IMR-90 (cell line): ENCODE measurements at regions not wholly inside any gene's neighbourhood (a gene's known extent, or its start where the extent isn't known, plus 50 kb on each side); places are given as distances from the start of the nearest gene placed in this dataset.

ENCODE experiments used
- ATAC-seq: fragments of 200-7000 bp; cut with Tn5 transposase; 2 replicates; pipeline ENCODE4 v1.9.1; 2020; ENCODE audit warnings: low read depth, mild to moderate bottlenecking, moderate library complexity
- BruUV-seq: library from RNA; stranded (reverse); fragments of 400-500 nt; replicated peaks from 2 replicates; lab custom pipeline; 2021; lab: Mats Ljungman, UMichigan
- CTCF ChIA-PET: fragments of 300-600 bp; formaldehyde crosslinking; extraction: SDS; loops from one replicate; lab custom pipeline; 2021; ENCODE audit warnings: antibody characterized with exemption; lab: Yijun Ruan, JAX
- POLR2A ChIA-PET: fragments of 300-600 bp; sonication (Branson Sonifier 250); formaldehyde crosslinking; loops from one replicate; lab custom pipeline; 2022; ENCODE audit warnings: antibody characterized with exemption; ENCODE audit not compliant: unreplicated experiment; lab: Charles Lee
- DNase-seq: peaks from one replicate; pipeline ENCODE4 v3.0.0; 2013
- H2AFZ ChIP-seq: replicated peaks from 2 replicates; pipeline ENCODE3; 2013; ENCODE audit warnings: low read length, mild to moderate bottlenecking; ENCODE audit not compliant: poor library complexity
- H2AK5ac ChIP-seq: 2 replicates; pipeline ENCODE4 v1.6.1; 2013; ENCODE audit warnings: low read depth, low read length, inconsistent platforms
- H2AK9ac ChIP-seq: replicated peaks from 2 replicates; pipeline ENCODE3; 2013; ENCODE audit warnings: mild to moderate bottlenecking, low read depth, low read length, moderate library complexity; ENCODE audit not compliant: poor library complexity
- H2BK120ac ChIP-seq: 2 replicates; pipeline ENCODE4 v1.6.1; 2013; ENCODE audit warnings: low read depth, low read length, inconsistent platforms
- H2BK15ac ChIP-seq: 3 replicates; pipeline ENCODE4 v1.6.1; 2013; ENCODE audit warnings: low read depth, low read length, inconsistent platforms
- H2BK20ac ChIP-seq: 2 replicates; pipeline ENCODE4 v1.6.1; 2013; ENCODE audit warnings: low read depth, mild to moderate bottlenecking, inconsistent platforms, low read length, moderate library complexity
- H2BK5ac ChIP-seq: 2 replicates; pipeline ENCODE4 v1.6.1; 2013; ENCODE audit warnings: mild to moderate bottlenecking, low read depth, low read length, inconsistent platforms; ENCODE audit not compliant: poor library complexity, severe bottlenecking
- H3K14ac ChIP-seq: replicated peaks from 2 replicates; pipeline ENCODE4 v1.6.1; 2013; ENCODE audit warnings: low read depth, low read length, inconsistent platforms
- H3K18ac ChIP-seq: 2 replicates; pipeline ENCODE4 v1.6.1; 2013; ENCODE audit warnings: low read depth, low read length, control low read depth
- H3K23ac ChIP-seq: 2 replicates; pipeline ENCODE4 v1.6.1; 2013; ENCODE audit warnings: low read depth, low read length, inconsistent platforms
- H3K27ac ChIP-seq: 2 replicates; pipeline ENCODE4 v1.5.1; 2013; ENCODE audit warnings: mild to moderate bottlenecking, control low read depth, low read length; ENCODE audit not compliant: insufficient read depth
- H3K27me3 ChIP-seq: 2 replicates; pipeline ENCODE4 v1.6.1; 2013; ENCODE audit warnings: low read length; ENCODE audit not compliant: control insufficient read depth, insufficient read depth
- H3K36me3 ChIP-seq: 2 replicates; pipeline ENCODE4 v1.6.1; 2013; ENCODE audit warnings: low read length, mixed read lengths; ENCODE audit not compliant: control insufficient read depth, insufficient read depth
- H3K4ac ChIP-seq: 2 replicates; pipeline ENCODE4 v1.6.1; 2013; ENCODE audit warnings: low read depth, low read length, inconsistent platforms
- H3K4me1 ChIP-seq: 2 replicates; pipeline ENCODE4 v1.6.1; 2013; ENCODE audit warnings: low read length, mixed read lengths; ENCODE audit not compliant: control insufficient read depth, insufficient read depth
- H3K4me2 ChIP-seq: 2 replicates; pipeline ENCODE4 v1.6.1; 2013; ENCODE audit warnings: low read depth, mild to moderate bottlenecking, control low read depth, low read length, moderate library complexity
- H3K4me3 ChIP-seq: 2 replicates; pipeline ENCODE4 v1.5.1; 2013; ENCODE audit warnings: low read depth, mild to moderate bottlenecking, control low read depth, low read length, moderate library complexity; ENCODE audit not compliant: insufficient read depth
- H3K56ac ChIP-seq: 2 replicates; pipeline ENCODE4 v1.6.1; 2013; ENCODE audit warnings: low read length, inconsistent platforms; ENCODE audit not compliant: insufficient read depth; ENCODE audit errors: extremely low read depth
- H3K79me1 ChIP-seq, 2 experiments: 2 replicates each; pipeline ENCODE4 v1.6.1; 2013; ENCODE audit warnings: low read length in 2 of 2, inconsistent platforms in 1 of 2, low read depth in 1 of 2
- H3K9ac ChIP-seq: 2 replicates; pipeline ENCODE4 v1.6.1; 2013; ENCODE audit warnings: low read depth, low read length, control low read depth
- H3K9me1 ChIP-seq: 2 replicates; pipeline ENCODE4 v1.6.1; 2013; ENCODE audit warnings: low read length, inconsistent platforms; ENCODE audit not compliant: insufficient read depth
- H3K9me3 ChIP-seq: 2 replicates; pipeline ENCODE4 v1.6.1; 2013; ENCODE audit warnings: low read length; ENCODE audit not compliant: control insufficient read depth, insufficient read depth
- H4K20me1 ChIP-seq: 2 replicates; pipeline ENCODE4 v1.6.1; 2013; ENCODE audit warnings: low read length, inconsistent platforms; ENCODE audit not compliant: insufficient read depth
- H4K5ac ChIP-seq: 2 replicates; pipeline ENCODE4 v1.6.1; 2013; ENCODE audit warnings: mild to moderate bottlenecking, low read depth, low read length, control low read depth
- H4K8ac ChIP-seq, 2 experiments: 2 replicates each; pipeline ENCODE4 v1.6.1; 2013; ENCODE audit warnings: low read depth in 2 of 2, low read length in 2 of 2, control low read depth in 1 of 2, inconsistent platforms in 1 of 2
- H4K91ac ChIP-seq: 2 replicates; pipeline ENCODE4 v1.6.1; 2013; ENCODE audit warnings: low read depth, low read length, inconsistent platforms; ENCODE audit not compliant: insufficient read depth
- BHLHE40 ChIP-seq: fragments of 150-350 bp; IDR thresholded peaks from 2 replicates; pipeline ENCODE4 v1.6.1; 2016; ENCODE audit warnings: mild to moderate bottlenecking, low read depth, low read length
- CEBPB ChIP-seq: IDR thresholded peaks from 2 replicates; pipeline ENCODE4 v1.6.1; 2012; ENCODE audit warnings: low read depth, low read length, improper control_type of control experiment
- CHD1 ChIP-seq: IDR thresholded peaks from 2 replicates; pipeline ENCODE4 v1.6.1; 2012; ENCODE audit warnings: low read depth, low read length, improper control_type of control experiment
- CTCF ChIP-seq: conservative IDR thresholded peaks from 2 replicates; pipeline ENCODE4 v1.5.1; 2012; ENCODE audit warnings: mild to moderate bottlenecking, low read depth, low read length, improper control_type of control experiment
- ELK1 ChIP-seq: fragments of 150-350 bp; IDR thresholded peaks from 2 replicates; pipeline ENCODE4 v1.6.1; 2016; ENCODE audit warnings: low read depth, mild to moderate bottlenecking, low read length, moderate library complexity, borderline replicate concordance
- FOS ChIP-seq: fragments of 150-350 bp; IDR thresholded peaks from 2 replicates; pipeline ENCODE4 v1.6.1; 2016; ENCODE audit warnings: low read depth, low read length
- MAFK ChIP-seq: IDR thresholded peaks from 2 replicates; pipeline ENCODE4 v1.6.1; 2012; ENCODE audit warnings: low read depth, low read length, improper control_type of control experiment
- MAZ ChIP-seq: IDR thresholded peaks from 2 replicates; pipeline ENCODE4 v1.6.1; 2012; ENCODE audit warnings: low read depth, mild to moderate bottlenecking, low read length, improper control_type of control experiment, moderate library complexity, borderline replicate concordance
- MXI1 ChIP-seq: IDR thresholded peaks from 2 replicates; pipeline ENCODE4 v1.6.1; 2012; ENCODE audit warnings: low read depth, mild to moderate bottlenecking, low read length, moderate library complexity, borderline replicate concordance
- NFE2L2 ChIP-seq: fragments of 150-350 bp; IDR thresholded peaks from 2 replicates; pipeline ENCODE4 v1.6.1; 2016; ENCODE audit warnings: low read depth, mild to moderate bottlenecking, low read length
- POLR2A ChIP-seq: IDR thresholded peaks from 2 replicates; pipeline ENCODE4 v1.6.1; 2012; ENCODE audit warnings: mild to moderate bottlenecking, low read depth, low read length
- RAD21 ChIP-seq: IDR thresholded peaks from 2 replicates; pipeline ENCODE4 v1.6.1; 2012; ENCODE audit warnings: low read length, improper control_type of control experiment
- RCOR1 ChIP-seq: IDR thresholded peaks from 2 replicates; pipeline ENCODE4 v1.6.1; 2012; ENCODE audit warnings: mild to moderate bottlenecking, low read length, improper control_type of control experiment; ENCODE audit not compliant: insufficient replicate concordance
- RFX5 ChIP-seq: IDR thresholded peaks from 2 replicates; pipeline ENCODE4 v1.8.0; 2012; ENCODE audit warnings: low read depth, mild to moderate bottlenecking, low read length, moderate library complexity
- SMC3 ChIP-seq: fragments of 150-350 bp; IDR thresholded peaks from 2 replicates; pipeline ENCODE4 v1.6.1; 2016; ENCODE audit warnings: low read depth, mild to moderate bottlenecking, antibody characterized with exemption, low read length, moderate library complexity
- USF2 ChIP-seq: fragments of 150-350 bp; IDR thresholded peaks from 2 replicates; pipeline ENCODE4 v1.6.1; 2017; ENCODE audit warnings: mild to moderate bottlenecking, antibody characterized with exemption, low read length, low read depth
- dilution Hi-C: fragments of 300-500 bp; cut with HindIII; formaldehyde crosslinking; loops from one replicate; pipeline ENCODE4 v1.14.3; 2018; ENCODE audit warnings: low sequenced_read_pairs; ENCODE audit not compliant: unreplicated experiment
- in situ Hi-C: fragments of 300-500 bp; cut with MboI; formaldehyde crosslinking; loops from 3 replicates; pipeline ENCODE4 v1.14.3; 2019; ENCODE audit warnings: low sequenced_read_pairs, inconsistent platforms, mixed read lengths
- intact Hi-C: fragments of 100-400 bp; cut with micrococcal nuclease; formaldehyde crosslinking; loops from 2 replicates; pipeline ENCODE4 v1.10.0; 2022

GRCh38 chr3:109864452-109864851 lies 527.1 kb upstream of the DPPA4 start:
- no peak for ATAC-seq
- Histone ChIP-seq H2AK9ac (no peak overlapping the region), H3K14ac (no peak overlapping the region), H2BK20ac (no peak overlapping the region), H3K56ac (no peak overlapping the region), H4K91ac (no peak overlapping the region), H3K9ac (no peak overlapping the region), H2AFZ (no peak overlapping the region), H3K23ac (no peak overlapping the region), H3K4me1 (no peaks in the 10 kb centered on the region), H2BK120ac (no peak overlapping the region), H3K36me3 (no peaks in the 10 kb centered on the region), H4K8ac (no peak overlapping the region), H3K4me3 (no peak overlapping the region), H2BK15ac (no peak overlapping the region), H4K20me1 (no peaks in the 10 kb centered on the region), H3K4me2 (no peak overlapping the region), H4K5ac (no peak overlapping the region), H3K79me1 (no peaks in the 10 kb centered on the region), H3K9me1 (no peaks in the 10 kb centered on the region), H2BK5ac (no peak overlapping the region), H3K27me3 (no peaks in the 10 kb centered on the region), H3K4ac (no peak overlapping the region), H3K18ac (no peak overlapping the region), H3K27ac (no peak overlapping the region), H3K9me3 (no peaks in the 10 kb centered on the region), H2AK5ac (no peak overlapping the region)
- in situ Hi-C loops: no loop called here
- no peak for TF ChIP-seq SMC3
- TF ChIP-seq ELK1: no peak
- no peak for TF ChIP-seq CEBPB
- no peak for TF ChIP-seq MXI1
- TF ChIP-seq RCOR1: no peak
- TF ChIP-seq FOS: no peak
- no peak for TF ChIP-seq BHLHE40
- TF ChIP-seq CHD1: no peak
- no peak for TF ChIP-seq NFE2L2
- no peak for TF ChIP-seq POLR2A
- TF ChIP-seq RAD21: no peak
- TF ChIP-seq USF2: no peak
- TF ChIP-seq MAFK: no peak
- TF ChIP-seq MAZ: no peak
- TF ChIP-seq CTCF: no peak
- TF ChIP-seq RFX5: no peak
- no peak for DNase-seq
- ChIA-PET POLR2A (no interaction called here), CTCF (no interaction called here)
- no TSS peak for BruUV-seq
- dilution Hi-C loops: no loop called here
- intact Hi-C loops: no loop called here
